GM12878 (cell line): ENCODE measurements at regions not wholly inside any gene's neighbourhood (a gene's known extent, or its start where the extent isn't known, plus 50 kb on each side); places are given as distances from the start of the nearest gene placed in this dataset.

Experiments
- ATAC-seq: fragments of 200-7000 bp; cut with Tn5 transposase; 3 replicates; pipeline ENCODE4 v1.9.1; 2020; ENCODE audit warnings: mild to moderate bottlenecking, moderate library complexity
- BruUV-seq: library from RNA; stranded (reverse); fragments of 400-500 nt; replicated peaks from 2 replicates; lab custom pipeline; 2021; lab: Mats Ljungman, UMichigan
- CTCF ChIA-PET: fragments of 300-600 bp; sonication (Branson Sonifier 250); formaldehyde crosslinking; extraction: SDS; loops from one replicate; lab custom pipeline; 2021; ENCODE audit warnings: inconsistent platforms; lab: Yijun Ruan, JAX
- POLR2A ChIA-PET: fragments of 350-600 bp; formaldehyde crosslinking; extraction: SDS; loops from one replicate; lab custom pipeline; 2021; ENCODE audit warnings: inconsistent platforms; lab: Charles Lee
- RAD21 ChIA-PET: fragments of 300-600 bp; sonication (Branson Sonifier 250); formaldehyde crosslinking; loops from one replicate; lab custom pipeline; 2023; ENCODE audit warnings: antibody characterized with exemption; ENCODE audit not compliant: unreplicated experiment; lab: Charles Lee
- SMC1A ChIA-PET: fragments of 300-600 bp; sonication (Branson Sonifier 250); formaldehyde crosslinking; loops from one replicate; lab custom pipeline; 2023; ENCODE audit not compliant: unreplicated experiment, uncharacterized antibody; lab: Charles Lee
- DNase-seq: peaks from one replicate; pipeline ENCODE4 v3.0.0-alpha.2; 2011; ENCODE audit warnings: low read depth, low spot score
- FAIRE-seq: peaks from 3 replicates; lab custom pipeline; 2011; peaks lifted over from hg19 to GRCh38; lab: Jason Lieb, UNC
- H2AFZ ChIP-seq: 2 replicates; pipeline ENCODE4 v1.6.0; 2011; ENCODE audit warnings: low read depth, low read length, control low read depth; ENCODE audit not compliant: control insufficient read depth
- H3K27ac ChIP-seq: 2 replicates; pipeline ENCODE4 v1.5.1; 2011; ENCODE audit warnings: control low read depth; ENCODE audit not compliant: control insufficient read depth, insufficient read depth
- H3K27me3 ChIP-seq, 2 experiments: replicated peaks in 1 of 2; 2 replicates each; pipeline versions ENCODE4 v1.6.0 to v1.6.1; 2011; ENCODE audit warnings: low read length in 1 of 2; ENCODE audit not compliant: control insufficient read depth in 2 of 2, insufficient read depth in 2 of 2
- H3K36me3 ChIP-seq, 2 experiments: 2 replicates each; pipeline ENCODE4 v1.5.1; 2011; ENCODE audit warnings: low read length in 1 of 2; ENCODE audit not compliant: control insufficient read depth in 2 of 2, insufficient read depth in 2 of 2
- H3K4me1 ChIP-seq: 2 replicates; pipeline ENCODE4 v1.6.1; 2011; ENCODE audit warnings: mild to moderate bottlenecking, low read length, moderate library complexity, mixed read lengths; ENCODE audit not compliant: control insufficient read depth, insufficient read depth
- H3K4me2 ChIP-seq: 2 replicates; pipeline ENCODE4 v1.6.0; 2011; ENCODE audit warnings: control low read depth; ENCODE audit not compliant: control insufficient read depth, insufficient read depth
- H3K4me3 ChIP-seq: fragments of 200-600 bp; sonication (generic); 2 replicates; pipeline ENCODE4 v1.5.1; 2016
- H3K79me2 ChIP-seq: 2 replicates; pipeline ENCODE4 v1.6.0; 2011; ENCODE audit warnings: low read length; ENCODE audit not compliant: control insufficient read depth, insufficient read depth
- H3K9ac ChIP-seq: 2 replicates; pipeline ENCODE4 v1.8.0; 2011; ENCODE audit warnings: low read length, control low read depth, mixed read lengths; ENCODE audit not compliant: control insufficient read depth, insufficient read depth
- H3K9me3 ChIP-seq: replicated peaks from 3 replicates; pipeline ENCODE4 v1.5.1; 2011; ENCODE audit warnings: mild to moderate bottlenecking, low read length; ENCODE audit not compliant: control insufficient read depth, insufficient read depth
- H4K20me1 ChIP-seq: 2 replicates; pipeline ENCODE4 v1.6.0; 2011; ENCODE audit not compliant: control insufficient read depth, insufficient read depth
- CREB1 ChIP-seq: IDR thresholded peaks from 2 replicates; pipeline ENCODE4 v1.6.1; 2012; ENCODE audit warnings: low read depth, mild to moderate bottlenecking, inconsistent platforms
- EP300 ChIP-seq, 2 experiments: fragments of 150-350 bp in 1 of 2; IDR thresholded peaks; 2 replicates each; pipeline ENCODE4 v1.6.1; 2011 to 2012; ENCODE audit warnings: low read depth in 2 of 2, low read length in 2 of 2, borderline replicate concordance in 1 of 2, improper control_type of control experiment in 1 of 2, inconsistent platforms in 1 of 2; ENCODE audit not compliant: control insufficient read depth in 1 of 2
- IRF3 ChIP-seq: fragments of 450-650 bp; IDR thresholded peaks from 2 replicates; pipeline ENCODE4 v1.6.1; 2014; ENCODE audit warnings: mild to moderate bottlenecking
- NKRF ChIP-seq: fragments of 450-650 bp; conservative IDR thresholded peaks from 2 replicates; pipeline ENCODE4 v1.6.1; 2017; ENCODE audit warnings: mild to moderate bottlenecking, moderate library complexity
- NR2F1 ChIP-seq: fragments of 450-650 bp; conservative IDR thresholded peaks from 2 replicates; pipeline ENCODE4 v1.6.1; 2017; ENCODE audit warnings: mild to moderate bottlenecking
- POLR2AphosphoS5 ChIP-seq: IDR thresholded peaks from 2 replicates; pipeline ENCODE4 v1.6.1; 2011; ENCODE audit warnings: mild to moderate bottlenecking, low read length, inconsistent platforms
- SMARCA5 ChIP-seq: fragments of 450-650 bp; IDR thresholded peaks from 2 replicates; pipeline ENCODE4 v1.6.1; 2017; ENCODE audit warnings: mild to moderate bottlenecking
- TBL1XR1 ChIP-seq: IDR thresholded peaks from 2 replicates; pipeline ENCODE4 v1.6.1; 2012; ENCODE audit warnings: low read depth, low read length, improper control_type of control experiment
- WRNIP1 ChIP-seq: IDR thresholded peaks from 2 replicates; pipeline ENCODE4 v1.6.1; 2011; ENCODE audit warnings: low read depth, low read length, improper control_type of control experiment, borderline replicate concordance
- ZBTB11 ChIP-seq: fragments of 450-650 bp; formaldehyde crosslinking; IDR thresholded peaks from 2 replicates; pipeline ENCODE4 v1.5.0; 2022; ENCODE audit warnings: mild to moderate bottlenecking, missing genetic modification characterization
- ZNF274 ChIP-seq: IDR thresholded peaks from one replicate; pipeline ENCODE4 v1.8.0; 2011; ENCODE audit not compliant: insufficient read length, insufficient read depth
- WGBS: methylation state at CpG from one replicate; pipeline ENCODE4 v1.1.6; 2016; ENCODE audit warnings: low lambda C conversion rate; ENCODE audit not compliant: insufficient replicate concordance, insufficient coverage; ENCODE audit errors: missing lambda C conversion rate; 5-methylcytosine and 5-hydroxymethylcytosine counted together
- in situ Hi-C: fragments of 300-500 bp; cut with MboI; formaldehyde crosslinking; loops from 9 replicates; pipeline ENCODE4 v1.14.3; 2018; ENCODE audit warnings: mixed read lengths
- intact Hi-C: fragments of 100-400 bp; cut with micrococcal nuclease; formaldehyde crosslinking; loops from one replicate; pipeline ENCODE4 v1.14.2; 2022; ENCODE audit not compliant: unreplicated experiment
- TF ChIP-seq, protein P1 (sequence below): IDR thresholded peaks from 2 replicates; pipeline ENCODE4 v1.6.1; 2011; ENCODE audit warnings: borderline replicate concordance, low read depth, mild to moderate bottlenecking, moderate library complexity, low read length; ENCODE audit not compliant: insufficient read depth, poor library complexity, severe bottlenecking

GRCh38 chr11:30149998-30150397 lies 80.8 kb upstream of the FSHB start (continued):
- TF ChIP-seq ZBTB11 (no peak), CREB1 (no peak), WRNIP1 (no peak), TBL1XR1 (no peak), SMARCA5 (no peak), ZNF274 (no peak), NR2F1 (no peak)
- TF ChIP-seq, protein P1, sequence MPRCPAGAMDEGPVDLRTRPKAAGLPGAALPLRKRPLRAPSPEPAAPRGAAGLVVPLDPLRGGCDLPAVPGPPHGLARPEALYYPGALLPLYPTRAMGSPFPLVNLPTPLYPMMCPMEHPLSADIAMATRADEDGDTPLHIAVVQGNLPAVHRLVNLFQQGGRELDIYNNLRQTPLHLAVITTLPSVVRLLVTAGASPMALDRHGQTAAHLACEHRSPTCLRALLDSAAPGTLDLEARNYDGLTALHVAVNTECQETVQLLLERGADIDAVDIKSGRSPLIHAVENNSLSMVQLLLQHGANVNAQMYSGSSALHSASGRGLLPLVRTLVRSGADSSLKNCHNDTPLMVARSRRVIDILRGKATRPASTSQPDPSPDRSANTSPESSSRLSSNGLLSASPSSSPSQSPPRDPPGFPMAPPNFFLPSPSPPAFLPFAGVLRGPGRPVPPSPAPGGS, result no peak

GRCh38 chr11:30150425-30150824 lies 80.4 kb upstream of the FSHB start:
- ChIA-PET CTCF (interaction anchor here (1.1 to 1.6 kb wide), 3 partner anchors 13 to 22 kb away, joined by 3 to 7 read pairs (median 3); no protein-coding TSS in a partner anchor), RAD21 (interaction anchor here (1.1 kb wide), 1 partner anchor 27 kb away, joined by 3 read pairs; no protein-coding TSS in a partner anchor), POLR2A (no interaction called here), SMC1A (interaction anchor here (1.1 kb wide), 1 partner anchor 9 kb away, joined by 4 read pairs; no protein-coding TSS in a partner anchor)
- no TSS peak for BruUV-seq
- no peak overlapping the region for H3K27ac ChIP-seq
- H3K27me3 ChIP-seq, result no peaks in the 10 kb centered on the region; a peak in 1 of 4 replicates
- no peaks in the 10 kb centered on the region for H3K4me1 ChIP-seq
- H3K36me3 ChIP-seq, result no peaks in the 10 kb centered on the region
- in situ Hi-C loops (no loop called here), intact Hi-C loops (no loop called here)
- H2AFZ ChIP-seq, result no peak overlapping the region
- H3K4me3 ChIP-seq, result no peak overlapping the region
- H4K20me1 ChIP-seq, result no peaks in the 10 kb centered on the region
- FAIRE-seq (no peak), DNase-seq (no peak), ATAC-seq (no peak)
- no peak overlapping the region for H3K4me2 ChIP-seq
- no peaks in the 10 kb centered on the region for H3K79me2 ChIP-seq
- H3K9ac ChIP-seq, result no peak overlapping the region
- H3K9me3 ChIP-seq, result no peaks in the 10 kb centered on the region
- 3% methylated on average over 3 of the region's 3 CpGs for WGBS
- no peak for TF ChIP-seq POLR2AphosphoS5
- no peak for TF ChIP-seq NKRF
- TF ChIP-seq EP300 (IDR thresholded peaks at IDR 0.05; ENCODE audit: borderline replicate concordance in 1 of 2, control insufficient read depth in 1 of 2, low read depth in 2 of 2, low read length in 2 of 2), result no peak
- TF ChIP-seq IRF3, result no peak
